ENCODE measurements at regions not wholly inside any gene's neighbourhood (a gene's known extent, or its start where the extent isn't known, plus 50 kb on each side); places are given as distances from the start of the nearest gene placed in this dataset.
"Not testable (repeated sequence)": the region's sequence is repeated elsewhere in the genome, so short reads cannot be mapped to it uniquely, and the experiment has no call there.

DNA sequence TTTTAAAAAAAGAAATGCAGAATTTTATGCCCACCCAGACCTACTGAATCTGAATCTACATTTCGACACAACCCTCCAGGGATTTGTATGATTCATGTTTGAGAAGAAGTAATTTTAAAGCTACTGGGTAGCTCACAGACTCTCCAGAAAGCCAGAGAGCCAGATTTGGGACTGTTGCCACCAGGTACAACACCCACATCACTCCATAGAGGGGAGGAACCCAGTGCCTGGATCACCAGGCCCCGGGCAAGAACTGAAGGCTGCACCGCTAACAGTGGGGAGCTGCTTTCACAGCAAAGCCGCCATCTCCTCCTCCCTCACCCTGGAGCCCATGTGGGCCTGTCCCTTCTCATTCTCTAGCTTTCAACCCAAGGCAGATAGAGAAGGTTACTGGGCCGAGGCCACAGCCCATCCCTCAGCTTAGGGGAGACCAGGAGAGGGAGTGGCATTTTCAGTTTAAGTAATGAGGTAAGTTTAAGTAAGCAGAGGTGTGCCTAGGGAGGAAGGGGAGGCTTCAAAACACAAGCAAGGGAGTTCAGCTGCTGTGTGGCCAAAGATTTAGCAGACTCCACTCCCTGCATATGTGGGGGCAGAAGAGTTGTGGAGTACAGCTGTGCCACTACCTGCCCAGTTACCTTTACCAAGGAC, 109.8 kb downstream of the IL12A start:
- DNase-seq = no peak

DNA sequence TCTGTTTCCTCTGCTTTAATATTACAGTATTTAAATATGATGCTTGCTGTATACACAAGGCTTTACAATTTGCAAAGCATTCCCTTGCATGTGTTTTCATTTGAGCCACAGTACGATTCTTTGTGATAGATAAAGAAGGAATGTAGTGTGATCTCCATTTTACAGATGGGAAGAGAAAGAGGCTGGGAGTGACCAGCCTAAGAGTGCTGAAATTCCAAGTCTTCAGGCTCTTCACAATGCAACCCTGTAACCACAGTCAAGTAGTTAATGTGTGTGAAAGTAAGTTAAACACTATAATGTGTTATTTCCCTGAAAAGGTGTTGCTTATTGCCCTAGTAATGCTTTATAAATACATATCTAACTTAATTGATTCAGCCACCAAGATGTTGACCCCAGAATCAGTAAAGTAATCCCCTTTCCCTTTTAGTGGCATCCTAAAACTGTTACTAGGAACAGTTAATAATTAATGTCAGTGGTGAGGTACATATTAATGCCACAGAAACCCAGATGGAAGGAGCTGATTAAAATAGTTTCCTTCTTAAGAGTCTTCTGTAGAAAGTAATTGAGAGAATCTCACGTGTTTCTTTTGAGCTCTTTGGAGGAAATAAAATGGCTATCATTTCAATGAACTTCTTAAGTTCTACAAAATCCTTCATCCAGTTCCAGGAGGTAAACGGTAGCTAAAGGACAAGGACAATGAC, 110.4 kb downstream of the IL12A start:
- DNase-seq = no peak

DNA sequence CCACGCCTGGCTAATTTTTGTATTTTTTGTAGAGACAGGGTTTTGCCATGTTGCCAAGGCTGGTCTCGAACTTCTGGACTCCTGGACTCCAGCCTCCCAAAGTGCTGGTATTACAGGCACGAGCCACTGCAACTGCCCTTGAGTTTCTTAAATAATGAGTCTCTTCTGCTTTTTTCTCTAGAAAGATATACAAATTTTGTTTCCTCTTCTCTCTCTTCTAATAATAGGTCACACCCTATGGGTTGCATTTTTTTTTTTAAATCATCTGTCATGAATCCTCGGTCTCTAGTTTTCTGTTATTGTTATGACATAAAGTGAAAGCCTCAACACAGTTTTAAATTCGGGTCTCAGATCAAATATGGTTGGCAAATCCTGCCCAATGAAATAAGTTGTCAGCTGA, 111.2 kb downstream of the IL12A start:
- no peak for DNase-seq

DNA sequence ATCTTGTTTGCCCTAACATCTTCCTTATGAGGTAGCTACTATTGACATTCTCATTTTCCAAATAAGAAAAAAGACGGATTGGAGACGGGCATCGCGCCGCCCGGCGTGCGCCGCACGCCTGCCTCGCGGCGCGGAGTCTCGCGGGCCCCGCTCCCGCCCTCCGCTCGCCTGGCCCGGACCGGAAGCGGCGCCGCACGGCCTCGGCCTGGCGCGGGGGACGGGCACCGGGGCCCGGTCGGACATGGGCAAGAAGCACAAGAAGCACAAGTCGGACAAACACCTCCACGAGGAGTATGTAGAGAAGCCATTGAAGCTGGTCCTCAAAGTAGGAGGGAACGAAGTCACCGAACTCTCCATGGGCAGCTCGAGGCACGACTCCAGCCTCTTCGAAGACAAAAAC, 112.0 kb downstream of the IL12A start:
- DNase-seq = no peak

DNA sequence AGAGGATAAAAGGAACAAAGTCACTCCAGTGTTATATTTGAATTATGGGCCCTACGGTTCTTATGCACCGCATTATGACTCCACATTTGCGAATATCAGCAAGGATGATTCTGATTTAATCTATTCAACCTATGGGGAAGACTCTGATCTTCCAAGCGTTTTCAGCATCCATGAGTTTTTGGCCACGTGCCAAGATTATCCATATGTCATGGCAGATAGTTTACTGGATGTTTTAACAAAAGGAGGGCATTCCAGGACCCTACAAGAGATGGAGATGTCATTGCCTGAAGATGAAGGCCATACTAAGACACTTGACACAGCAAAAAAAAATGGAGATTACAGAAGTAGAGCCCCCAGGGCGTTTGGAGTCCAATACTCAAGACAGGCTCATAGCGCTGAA, 113.4 kb downstream of the IL12A start:
- DNase-seq = not testable (repeated sequence)

DNA sequence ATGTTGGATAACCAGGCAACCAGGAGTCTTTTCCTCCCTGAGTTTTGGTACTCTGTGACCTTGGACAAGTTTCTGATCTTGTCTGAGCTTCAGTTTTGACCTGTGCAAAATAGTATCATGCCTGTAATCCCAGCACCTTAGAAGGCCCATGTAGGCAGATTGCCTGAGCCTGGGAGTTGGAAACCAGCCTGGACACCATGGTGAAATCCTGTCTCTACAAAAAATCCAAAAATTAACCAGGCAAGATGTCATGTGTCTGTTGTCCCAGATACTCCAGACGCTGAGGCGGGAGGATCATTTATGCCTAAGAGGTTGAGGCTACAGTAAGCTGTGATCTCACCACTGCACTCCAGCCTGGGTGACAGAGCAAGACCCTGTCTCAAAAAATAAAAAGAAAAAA, 114.8 kb downstream of the IL12A start:
- DNase-seq = no peak

DNA sequence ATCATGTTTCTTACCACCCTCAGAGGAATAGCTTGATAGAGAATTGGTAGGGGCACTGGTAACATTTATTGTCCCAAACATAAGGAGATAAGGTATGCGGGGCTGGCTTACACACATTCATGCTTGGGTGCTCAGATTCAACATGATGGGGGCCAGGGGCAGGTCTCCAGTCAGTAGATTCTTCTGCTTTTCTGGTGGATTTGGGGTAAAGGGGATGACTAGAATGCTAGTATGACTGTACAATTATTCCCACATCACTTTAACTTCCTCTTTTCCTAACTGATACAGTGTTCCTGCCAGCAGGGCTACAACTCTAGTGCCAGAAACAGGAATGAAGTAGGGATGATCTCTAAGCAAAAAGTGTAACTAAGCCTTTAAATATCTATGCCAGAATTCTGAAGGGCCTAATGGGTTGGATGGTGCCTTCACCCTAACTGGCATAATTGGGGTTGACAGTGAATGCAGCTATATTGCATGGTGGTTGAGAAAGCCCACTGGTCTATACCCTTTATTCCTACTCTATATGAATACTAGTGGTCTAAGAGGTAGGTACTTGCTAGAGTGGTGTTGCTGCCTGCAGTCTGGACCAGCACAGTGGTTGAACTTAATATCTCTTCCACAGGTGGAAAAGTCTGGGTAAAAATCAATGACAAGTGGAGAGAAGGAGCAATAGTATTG, 117.4 kb downstream of the IL12A start:
- DNase-seq = peak in 1 of 3 donors; percentile 23

DNA sequence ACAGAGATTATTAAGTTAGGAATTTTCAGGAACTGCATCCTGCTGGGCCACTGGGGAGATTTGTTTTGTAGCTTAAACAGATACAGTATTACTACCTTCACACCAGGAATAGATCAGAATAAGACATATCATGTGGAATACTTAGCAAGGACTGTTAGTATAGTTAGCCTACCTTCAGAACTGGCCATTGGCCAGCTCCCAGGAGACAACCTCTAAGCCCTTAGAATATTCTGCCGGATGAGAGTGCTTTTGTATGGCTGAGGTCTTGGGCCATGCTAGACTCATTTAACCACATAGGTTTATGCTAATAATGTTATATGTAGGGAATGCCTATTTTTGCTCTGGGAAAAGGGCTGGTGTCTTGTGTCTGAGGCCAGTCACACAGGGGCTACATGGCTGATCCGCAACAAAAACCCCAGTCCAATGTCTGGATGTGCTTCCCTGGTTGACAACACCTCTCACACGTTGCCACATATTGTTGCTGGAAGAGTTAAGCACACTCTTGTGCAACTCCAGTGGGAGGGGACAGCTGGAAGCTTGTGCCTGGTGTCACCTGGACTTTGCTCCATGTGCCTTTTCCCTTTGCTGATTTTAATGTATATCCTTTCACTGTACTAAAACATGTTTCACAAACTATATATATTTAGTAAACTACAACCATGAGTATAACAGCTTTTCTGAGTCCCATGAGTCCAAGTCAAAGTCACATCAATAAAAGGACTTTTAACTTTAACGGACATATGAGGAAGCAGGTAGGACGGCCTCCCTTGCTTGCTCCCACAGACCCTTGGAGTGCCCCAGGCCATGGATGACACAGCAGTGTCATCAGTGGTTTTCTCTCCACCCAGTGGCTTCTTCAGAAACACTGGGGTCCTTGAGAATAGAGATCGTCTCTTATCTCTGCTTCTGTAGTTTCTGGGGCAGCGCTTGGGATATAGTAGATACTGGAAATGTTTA, 118.0 kb upstream of the C3orf80 start:
- peak in 1 of 3 donors; percentile 46 for DNase-seq

DNA sequence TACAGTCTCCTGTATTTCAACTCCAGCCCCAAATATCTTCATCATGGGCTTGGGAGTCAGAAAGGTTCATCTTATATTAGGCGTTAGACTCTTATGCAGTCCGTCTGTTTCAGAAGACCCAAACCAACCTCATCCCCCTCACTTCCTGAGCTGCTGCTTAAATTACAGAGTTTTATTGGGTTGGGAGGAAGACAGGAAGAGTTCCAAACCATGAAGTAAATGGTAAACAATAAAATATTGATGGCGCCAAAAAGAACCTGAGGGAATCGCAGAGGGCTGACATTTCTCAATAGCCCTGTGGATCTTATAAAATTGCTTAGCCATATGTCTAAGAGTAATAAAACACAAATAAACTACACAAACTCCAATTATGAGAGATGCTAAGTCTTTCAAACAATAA, 116.9 kb upstream of the C3orf80 start:
- peak in 1 of 3 donors; percentile 67 for DNase-seq

DNA sequence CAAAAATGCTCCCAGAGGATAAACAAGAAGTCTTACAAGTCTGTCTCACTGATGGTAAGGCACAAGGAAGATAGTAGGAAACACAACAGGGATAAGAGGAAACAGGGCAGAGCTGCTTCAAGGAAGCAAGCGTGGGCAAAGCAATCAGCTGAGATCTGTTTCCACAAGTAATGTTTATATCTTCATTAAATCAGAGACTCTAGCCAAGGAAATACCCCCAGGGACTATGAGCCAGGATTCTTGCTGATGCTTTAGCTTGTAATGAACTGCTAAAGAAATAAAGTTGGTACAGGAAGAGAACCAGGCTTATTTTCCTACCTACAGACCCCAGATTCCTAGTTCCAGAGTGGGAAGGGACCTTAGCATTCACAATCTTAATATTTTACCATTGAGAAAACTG, 112.7 kb upstream of the C3orf80 start:
- DNase-seq = peak in 1 of 3 donors; percentile 17

DNA sequence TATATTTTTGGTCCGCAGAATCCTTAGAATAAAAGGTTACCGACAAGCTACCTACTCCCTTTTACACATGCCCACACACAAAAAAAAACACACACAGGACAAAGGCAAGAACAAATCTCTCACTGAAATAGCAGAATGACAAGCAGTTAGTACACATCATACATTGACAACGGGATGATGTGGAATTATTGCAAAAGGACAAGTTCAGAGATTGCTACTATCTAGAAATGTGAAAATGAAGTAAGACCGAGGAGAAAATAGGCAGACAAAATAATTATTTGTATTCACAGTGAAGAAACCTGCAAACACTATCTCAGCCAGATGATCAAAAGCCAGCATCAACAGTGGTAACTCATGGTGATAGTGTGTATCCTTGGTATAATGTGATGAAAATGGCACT, 112.2 kb upstream of the C3orf80 start:
- DNase-seq = no peak

DNA sequence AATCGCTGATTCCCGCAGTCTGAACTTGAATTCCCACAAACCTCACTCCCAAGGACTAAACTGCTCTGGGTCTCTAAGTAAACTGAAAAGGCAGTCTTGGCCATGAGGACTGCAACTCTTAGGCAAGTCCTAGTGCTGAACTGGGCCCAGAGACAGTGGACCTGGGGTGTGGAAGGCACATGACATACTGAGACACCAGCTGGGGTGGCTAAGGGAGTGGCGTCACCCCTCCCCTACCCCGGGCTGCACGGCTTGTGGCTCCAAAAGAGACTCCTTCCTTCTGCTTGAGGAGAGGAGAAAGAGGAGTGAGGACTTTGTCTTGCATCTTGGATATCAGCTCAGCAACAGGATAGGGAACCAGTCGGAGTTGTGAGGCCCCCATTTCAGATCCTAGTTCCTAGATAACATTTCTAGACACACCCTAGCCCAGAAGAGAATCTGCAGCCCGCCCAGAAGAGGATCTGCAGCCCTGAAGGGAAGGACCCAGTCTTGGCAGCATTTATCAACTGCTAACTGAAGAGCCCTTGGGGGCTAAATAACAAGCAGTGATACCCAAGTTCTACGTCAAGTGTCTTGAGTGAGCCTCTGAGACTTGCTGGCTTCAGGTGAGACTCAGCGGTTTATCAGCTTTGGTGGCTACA, 110.7 kb upstream of the C3orf80 start:
- DNase-seq = no peak

DNA sequence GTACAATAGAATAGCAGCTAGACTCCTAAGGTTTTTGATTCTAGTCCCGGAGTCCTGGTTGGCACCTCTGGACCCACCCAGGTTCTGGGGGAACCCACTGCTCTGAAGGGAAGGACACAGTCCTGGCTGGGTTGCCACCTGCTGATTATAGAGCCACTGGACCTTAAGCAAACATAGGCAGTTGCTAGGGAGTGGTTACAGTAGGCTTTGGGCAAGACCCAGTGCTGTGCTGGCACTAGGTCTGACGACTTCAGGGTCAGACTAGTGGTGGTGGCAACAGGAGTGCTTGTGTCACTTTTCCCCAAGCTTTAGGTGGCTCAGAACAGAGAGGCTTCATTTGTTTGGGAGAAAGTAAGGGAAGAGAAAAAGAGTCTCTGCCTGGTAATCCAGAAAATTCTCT, 109.8 kb upstream of the C3orf80 start:
- DNase-seq = no peak

DNA sequence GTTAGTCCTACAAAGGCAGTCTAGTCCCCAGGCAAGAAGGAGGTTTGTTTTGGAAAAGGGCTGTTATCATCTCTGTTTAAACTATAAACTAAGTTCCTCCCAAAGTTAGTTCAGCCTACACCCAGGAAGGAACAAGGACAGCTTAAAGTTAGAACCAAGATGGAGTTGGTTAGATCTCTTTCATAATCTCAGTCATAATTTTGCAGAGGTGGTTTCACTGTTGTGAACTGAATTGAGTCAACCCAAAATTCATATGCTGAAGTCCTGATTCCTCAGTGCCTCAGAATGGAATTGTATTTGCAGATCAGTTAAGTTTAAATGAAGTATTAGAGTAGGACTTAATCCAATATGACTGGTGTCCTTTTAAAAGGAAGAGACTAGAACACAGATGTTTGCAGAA, 101.0 kb upstream of the C3orf80 start:
- DNase-seq = no peak

DNA sequence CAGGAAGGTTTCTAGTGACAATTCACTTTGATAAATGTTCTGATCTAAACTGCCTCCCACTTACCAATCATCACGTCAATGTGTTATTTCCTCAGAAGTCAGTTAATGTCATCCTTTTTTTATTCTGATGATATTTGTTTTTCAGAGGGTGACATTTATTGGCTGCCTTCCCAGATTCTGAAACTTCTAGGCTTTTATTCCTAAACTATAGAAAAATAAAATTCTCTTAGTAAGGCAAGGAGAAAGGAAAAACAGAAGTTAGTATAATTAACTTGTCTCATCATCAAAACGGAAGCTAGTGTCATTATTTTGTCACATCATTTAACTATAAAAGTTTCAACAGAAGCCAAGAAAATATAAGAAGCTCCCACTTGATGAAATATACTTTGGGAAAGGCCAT, 100.0 kb upstream of the C3orf80 start:
- DNase-seq = peak in 1 of 3 donors; percentile 12

DNA sequence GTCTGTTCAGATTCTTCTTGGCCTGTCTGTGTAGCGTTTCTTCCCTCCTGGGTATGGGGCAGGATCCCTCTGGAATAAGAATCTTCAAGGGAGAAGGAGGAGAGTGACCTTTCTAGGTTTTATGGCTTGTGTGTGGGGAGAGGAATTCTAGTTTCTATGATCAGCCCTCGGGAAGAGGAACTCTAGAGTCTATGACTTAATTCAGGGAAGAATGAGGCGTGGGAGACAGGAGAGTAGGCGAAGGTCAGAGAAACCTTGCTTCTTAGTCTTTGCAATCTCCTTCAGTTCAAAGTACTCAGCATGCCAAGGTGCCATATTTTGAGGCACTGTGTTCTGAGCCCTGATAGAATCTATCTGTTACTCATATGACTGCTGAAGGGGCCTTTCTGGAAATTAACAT, 99.2 kb upstream of the C3orf80 start:
- DNase-seq = no peak

DNA sequence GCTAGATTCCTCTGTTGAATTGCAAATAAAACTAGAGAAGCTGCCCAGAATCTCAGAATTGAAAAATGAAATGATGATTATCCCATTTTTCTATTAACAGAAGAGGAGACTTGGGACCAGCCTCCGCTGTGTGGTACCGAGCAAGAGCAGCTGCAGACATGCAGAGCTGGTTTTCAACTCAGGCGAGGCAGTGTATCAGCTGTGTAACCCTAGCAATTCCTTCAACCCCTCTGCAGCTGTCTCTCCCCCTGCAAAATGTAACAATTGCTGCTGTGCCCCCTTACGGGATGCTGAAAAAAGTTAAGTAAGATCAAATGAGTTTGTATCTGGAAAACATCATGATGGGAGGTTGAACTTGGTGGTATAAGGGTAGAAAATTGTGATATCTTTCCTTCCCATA, 98.5 kb upstream of the C3orf80 start:
- no peak for DNase-seq

DNA sequence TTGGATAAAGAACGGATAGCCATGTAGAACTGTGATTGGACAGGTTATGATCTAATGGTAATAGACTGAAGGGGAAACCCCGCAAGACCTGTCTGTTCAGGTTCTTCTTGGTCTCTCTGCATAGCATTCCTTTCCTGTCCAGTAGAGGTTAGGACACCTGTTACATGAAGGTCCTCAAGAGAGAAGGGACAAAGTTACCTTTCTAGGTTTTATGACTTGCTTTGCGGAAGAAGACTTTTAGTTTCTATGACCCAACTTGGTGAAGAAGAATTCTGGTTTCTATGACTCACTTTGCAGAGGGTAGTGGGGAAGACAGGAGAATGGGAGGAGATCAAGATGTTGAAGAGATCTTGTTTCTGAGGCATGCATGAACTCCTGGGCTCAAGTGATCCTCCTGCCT, 97.9 kb upstream of the C3orf80 start:
- no peak for DNase-seq

DNA sequence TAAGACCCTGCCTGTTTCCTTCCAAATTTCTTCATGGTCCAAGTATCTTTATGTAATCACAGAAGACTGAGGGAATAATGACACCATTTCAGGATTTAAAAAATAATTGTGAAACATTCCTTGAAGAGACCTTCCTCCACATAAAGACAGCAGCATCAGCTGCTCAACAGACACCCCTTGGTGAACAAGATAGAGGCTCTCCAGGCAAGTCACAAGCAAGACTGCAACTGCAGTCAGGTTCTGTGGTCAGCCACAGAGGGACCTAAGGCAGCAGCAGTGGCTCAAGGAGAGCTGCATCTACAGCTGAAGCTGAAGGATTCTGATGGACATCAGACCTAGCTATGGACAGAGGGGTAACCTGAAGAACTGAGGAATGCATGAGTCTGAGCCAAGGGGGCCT, 97.2 kb upstream of the C3orf80 start:
- DNase-seq = no peak

DNA sequence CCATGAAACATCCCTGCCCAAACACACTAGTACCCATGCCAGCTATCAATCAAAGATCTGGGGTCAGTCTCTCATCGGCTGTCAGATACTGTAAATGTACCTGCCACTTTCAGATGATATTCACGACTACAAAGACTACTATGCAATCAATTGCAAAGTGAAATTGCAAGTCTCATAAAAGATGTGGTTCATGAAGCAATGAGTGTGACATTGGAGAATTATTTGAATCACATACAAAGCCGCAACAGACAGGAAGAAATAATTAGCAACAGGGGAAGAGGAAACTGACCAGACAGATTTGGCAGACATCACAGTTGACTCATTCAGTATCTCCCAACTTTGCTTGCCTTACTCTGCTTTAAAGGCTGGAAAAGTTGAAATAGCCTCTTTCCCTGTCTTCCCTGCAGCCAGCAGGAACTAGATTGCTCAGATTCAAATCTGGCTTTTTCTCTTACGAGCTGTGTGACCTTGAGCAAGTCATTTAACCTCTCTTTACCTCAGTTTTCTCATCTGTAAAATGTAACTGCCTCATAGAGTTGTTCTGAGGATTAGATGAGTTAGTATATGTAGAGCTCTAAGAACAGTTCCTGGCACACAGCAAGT, 95.7 kb upstream of the C3orf80 start:
- DNase-seq = peak in 2 of 3 donors; percentile 48 to 95

DNA sequence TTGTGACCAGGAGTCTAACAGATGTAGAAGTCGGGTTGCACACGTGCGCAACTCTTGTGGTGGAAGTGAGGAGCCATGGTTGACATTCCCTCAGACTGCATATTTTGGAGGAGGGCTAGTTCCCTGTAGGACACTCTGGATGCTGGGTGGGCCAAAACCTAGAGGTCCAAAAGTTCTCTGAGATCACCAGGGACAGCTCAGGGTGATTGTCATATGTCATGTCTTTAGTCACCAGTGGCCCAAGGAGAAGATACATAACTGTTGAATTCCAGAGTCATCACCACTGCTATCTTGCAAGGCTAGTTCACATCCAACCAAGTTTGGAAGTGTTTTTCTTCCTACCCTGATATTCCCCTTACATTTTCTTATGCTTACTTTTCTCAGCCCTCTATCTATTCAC, 95.2 kb upstream of the C3orf80 start:
- no peak for DNase-seq

Measured in muscle of back (tissue), 3 donors.